ENCODE measurements at regions not wholly inside any gene's neighbourhood (a gene's known extent, or its start where the extent isn't known, plus 50 kb on each side); places are given as distances from the start of the nearest gene placed in this dataset.

DNA sequence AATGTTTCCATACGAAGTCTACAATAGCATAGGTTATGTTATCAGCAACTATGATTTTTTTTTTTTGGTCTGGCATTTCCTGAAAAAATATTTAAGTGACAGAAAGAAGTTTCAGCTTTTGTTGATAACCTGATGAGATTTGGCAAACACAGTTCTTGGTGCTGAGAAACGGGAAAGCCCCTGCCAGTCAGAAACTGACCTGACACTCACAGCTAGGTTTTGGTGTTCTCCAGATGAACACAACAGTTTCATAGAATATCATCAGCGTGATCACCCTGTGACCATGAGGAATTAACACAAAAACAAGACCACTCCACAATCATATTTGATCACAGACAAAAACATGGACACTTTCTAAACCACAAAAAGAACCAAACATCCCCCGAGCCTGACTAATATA, 152.5 kb upstream of the DCAF8L1 start:
- intact Hi-C loops (cut with micrococcal nuclease; ENCODE audit: unreplicated experiment) (no loop called here), in situ Hi-C loops (cut with HindIII; ENCODE audit: extremely low pct_ligation_motif_present, low pct_unique_long_range_greater_than_20kb) (no loop called here)
- H2AFZ ChIP-seq (ENCODE audit: low read length): no peak overlapping the region
- CTCF ChIA-PET (ENCODE audit: low intra/inter-chr PET ratio, low total read pairs): no interaction called here
- ATAC-seq: no peak
- no peak overlapping the region for H3K4me3 ChIP-seq (replicated peaks in 1 of 3; ENCODE audit: insufficient read depth in 1 of 3, low read depth in 2 of 3, low read length in 3 of 3)
- FAIRE-seq: no peak
- no peaks in the 10 kb centered on the region for H3K4me1 ChIP-seq (ENCODE audit: insufficient read depth, low read length)
- POLR2A ChIA-PET: no interaction called here
- no peaks in the 10 kb centered on the region for H3K9me3 ChIP-seq (ENCODE audit: low read length)
- no peaks in the 10 kb centered on the region for H3K27me3 ChIP-seq (ENCODE audit: control insufficient read depth in 1 of 2, insufficient read depth in 2 of 2, low read length in 2 of 2)
- no TSS peak for BruUV-seq (replicated peaks)
- H3K27ac ChIP-seq (ENCODE audit: extremely low read length, insufficient read depth, low read length): no peak overlapping the region
- TF ChIP-seq ZNF207 (IDR thresholded peaks at IDR 0.05; ENCODE audit: borderline replicate concordance) (no peak), GABPA (IDR thresholded peaks at IDR 0.05; ENCODE audit: low read depth, low read length) (no peak), GABPA (CRISPR knock-in tag; IDR thresholded peaks at IDR 0.05; ENCODE audit: low read depth) (no peak), SATB2 (CRISPR knock-in tag; IDR thresholded peaks at IDR 0.05) (no peak), FOXO1 (CRISPR knock-in tag; IDR thresholded peaks at IDR 0.05) (no peak), ZNF777 (CRISPR knock-in tag; IDR thresholded peaks at IDR 0.05) (no peak), GLI4 (CRISPR knock-in tag; IDR thresholded peaks at IDR 0.05; ENCODE audit: borderline replicate concordance) (no peak), FOXK1 (CRISPR knock-in tag; IDR thresholded peaks at IDR 0.05; ENCODE audit: borderline replicate concordance, low read depth) (no peak), REL (CRISPR knock-in tag; conservative IDR thresholded peaks at IDR 0.05) (no peak)
- TF ChIP-seq, protein P1, sequence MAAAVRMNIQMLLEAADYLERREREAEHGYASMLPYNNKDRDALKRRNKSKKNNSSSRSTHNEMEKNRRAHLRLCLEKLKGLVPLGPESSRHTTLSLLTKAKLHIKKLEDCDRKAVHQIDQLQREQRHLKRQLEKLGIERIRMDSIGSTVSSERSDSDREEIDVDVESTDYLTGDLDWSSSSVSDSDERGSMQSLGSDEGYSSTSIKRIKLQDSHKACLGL (CRISPR knock-in tag; IDR thresholded peaks at IDR 0.05): no peak
- H3K79me2 ChIP-seq (ENCODE audit: insufficient read depth, low read length): no peaks in the 10 kb centered on the region
- H3K9ac ChIP-seq (ENCODE audit: insufficient read depth, low read depth, low read length): no peak overlapping the region
- H4K20me1 ChIP-seq (ENCODE audit: insufficient read depth, low read length): no peaks in the 10 kb centered on the region
- H3K4me2 ChIP-seq (ENCODE audit: low read depth, low read length): no peak overlapping the region
- no peaks in the 10 kb centered on the region for H3K36me3 ChIP-seq (replicated peaks in 1 of 2; ENCODE audit: control insufficient read depth in 1 of 2, insufficient read depth in 2 of 2, low read length in 2 of 2)
- WGBS (ENCODE audit: low lambda C conversion rate): 2% methylated on average over 3 of the region's 4 CpGs
- DNase-seq (ENCODE audit: low spot score): no peak

DNA sequence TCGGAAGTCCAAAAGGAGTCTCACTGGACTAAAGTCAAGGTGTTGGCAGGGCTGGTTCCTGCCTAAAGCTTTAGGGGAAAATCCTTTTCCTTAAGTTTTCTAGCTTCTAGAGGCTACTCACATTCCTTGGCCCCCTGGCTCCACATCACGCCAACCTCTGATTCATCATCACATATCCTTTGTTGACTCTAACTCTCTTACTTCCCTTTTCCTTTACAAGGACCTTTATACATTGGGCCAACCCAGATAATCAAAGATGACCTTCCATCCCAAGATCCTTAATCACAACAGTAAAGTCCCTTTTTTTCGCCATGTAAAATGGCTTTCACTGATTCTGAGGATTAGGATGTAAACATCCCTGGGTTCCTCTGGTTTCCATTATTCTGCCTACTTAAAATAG, 146.4 kb upstream of the DCAF8L1 start:
- Histone ChIP-seq H3K4me1 (ENCODE audit: insufficient read depth, low read length) (no peaks in the 10 kb centered on the region), H2AFZ (ENCODE audit: low read length) (no peak overlapping the region), H3K4me2 (ENCODE audit: low read depth, low read length) (no peak overlapping the region), H4K20me1 (ENCODE audit: insufficient read depth, low read length) (no peaks in the 10 kb centered on the region), H3K9ac (ENCODE audit: insufficient read depth, low read depth, low read length) (no peak overlapping the region), H3K4me3 (replicated peaks in 1 of 3; ENCODE audit: insufficient read depth in 1 of 3, low read depth in 2 of 3, low read length in 3 of 3) (no peak overlapping the region), H3K36me3 (replicated peaks in 1 of 2; ENCODE audit: control insufficient read depth in 1 of 2, insufficient read depth in 2 of 2, low read length in 2 of 2) (no peaks in the 10 kb centered on the region), H3K9me3 (ENCODE audit: low read length) (no peaks in the 10 kb centered on the region), H3K79me2 (ENCODE audit: insufficient read depth, low read length) (no peaks in the 10 kb centered on the region), H3K27me3 (ENCODE audit: control insufficient read depth in 1 of 2, insufficient read depth in 2 of 2, low read length in 2 of 2) (no peaks in the 10 kb centered on the region), H3K27ac (ENCODE audit: extremely low read length, insufficient read depth, low read length) (no peak overlapping the region)
- FAIRE-seq (no peak), DNase-seq (ENCODE audit: low spot score) (no peak), ATAC-seq (no peak)
- CTCF ChIA-PET (ENCODE audit: low intra/inter-chr PET ratio, low total read pairs): no interaction called here
- no TSS peak for BruUV-seq (replicated peaks)
- 18% methylated on average over 3 of the region's 3 CpGs for WGBS (ENCODE audit: low lambda C conversion rate)
- intact Hi-C loops (cut with micrococcal nuclease; ENCODE audit: unreplicated experiment): no loop called here
- in situ Hi-C loops (cut with HindIII; ENCODE audit: extremely low pct_ligation_motif_present, low pct_unique_long_range_greater_than_20kb): no loop called here
- POLR2A ChIA-PET: no interaction called here
- TF ChIP-seq ZNF7 (CRISPR knock-in tag; IDR thresholded peaks at IDR 0.05): no peak
- no peak for TF ChIP-seq PHB2 (IDR thresholded peaks at IDR 0.05; ENCODE audit: partially characterized antibody)
- TF ChIP-seq, protein P2, sequence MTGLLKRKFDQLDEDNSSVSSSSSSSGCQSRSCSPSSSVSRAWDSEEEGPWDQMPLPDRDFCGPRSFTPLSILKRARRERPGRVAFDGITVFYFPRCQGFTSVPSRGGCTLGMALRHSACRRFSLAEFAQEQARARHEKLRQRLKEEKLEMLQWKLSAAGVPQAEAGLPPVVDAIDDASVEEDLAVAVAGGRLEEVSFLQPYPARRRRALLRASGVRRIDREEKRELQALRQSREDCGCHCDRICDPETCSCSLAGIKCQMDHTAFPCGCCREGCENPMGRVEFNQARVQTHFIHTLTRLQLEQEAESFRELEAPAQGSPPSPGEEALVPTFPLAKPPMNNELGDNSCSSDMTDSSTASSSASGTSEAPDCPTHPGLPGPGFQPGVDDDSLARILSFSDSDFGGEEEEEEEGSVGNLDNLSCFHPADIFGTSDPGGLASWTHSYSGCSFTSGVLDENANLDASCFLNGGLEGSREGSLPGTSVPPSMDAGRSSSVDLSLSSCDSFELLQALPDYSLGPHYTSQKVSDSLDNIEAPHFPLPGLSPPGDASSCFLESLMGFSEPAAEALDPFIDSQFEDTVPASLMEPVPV (CRISPR knock-in tag; IDR thresholded peaks at IDR 0.05): no peak
- TF ChIP-seq, protein P3, sequence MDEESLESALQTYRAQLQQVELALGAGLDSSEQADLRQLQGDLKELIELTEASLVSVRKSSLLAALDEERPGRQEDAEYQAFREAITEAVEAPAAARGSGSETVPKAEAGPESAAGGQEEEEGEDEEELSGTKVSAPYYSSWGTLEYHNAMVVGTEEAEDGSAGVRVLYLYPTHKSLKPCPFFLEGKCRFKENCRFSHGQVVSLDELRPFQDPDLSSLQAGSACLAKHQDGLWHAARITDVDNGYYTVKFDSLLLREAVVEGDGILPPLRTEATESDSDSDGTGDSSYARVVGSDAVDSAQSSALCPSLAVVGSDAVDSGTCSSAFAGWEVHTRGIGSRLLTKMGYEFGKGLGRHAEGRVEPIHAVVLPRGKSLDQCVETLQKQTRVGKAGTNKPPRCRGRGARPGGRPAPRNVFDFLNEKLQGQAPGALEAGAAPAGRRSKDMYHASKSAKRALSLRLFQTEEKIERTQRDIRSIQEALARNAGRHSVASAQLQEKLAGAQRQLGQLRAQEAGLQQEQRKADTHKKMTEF (CRISPR knock-in tag; IDR thresholded peaks at IDR 0.05): no peak
- TF ChIP-seq, protein P4, sequence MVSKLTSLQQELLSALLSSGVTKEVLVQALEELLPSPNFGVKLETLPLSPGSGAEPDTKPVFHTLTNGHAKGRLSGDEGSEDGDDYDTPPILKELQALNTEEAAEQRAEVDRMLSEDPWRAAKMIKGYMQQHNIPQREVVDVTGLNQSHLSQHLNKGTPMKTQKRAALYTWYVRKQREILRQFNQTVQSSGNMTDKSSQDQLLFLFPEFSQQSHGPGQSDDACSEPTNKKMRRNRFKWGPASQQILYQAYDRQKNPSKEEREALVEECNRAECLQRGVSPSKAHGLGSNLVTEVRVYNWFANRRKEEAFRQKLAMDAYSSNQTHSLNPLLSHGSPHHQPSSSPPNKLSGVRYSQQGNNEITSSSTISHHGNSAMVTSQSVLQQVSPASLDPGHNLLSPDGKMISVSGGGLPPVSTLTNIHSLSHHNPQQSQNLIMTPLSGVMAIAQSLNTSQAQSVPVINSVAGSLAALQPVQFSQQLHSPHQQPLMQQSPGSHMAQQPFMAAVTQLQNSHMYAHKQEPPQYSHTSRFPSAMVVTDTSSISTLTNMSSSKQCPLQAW (CRISPR knock-in tag; IDR thresholded peaks at IDR 0.05): no peak
- no peak for TF ChIP-seq ZNF577 (CRISPR knock-in tag; IDR thresholded peaks at IDR 0.05; ENCODE audit: borderline replicate concordance, low read depth)
